ENCODE measurements at regions not wholly inside any gene's neighbourhood (a gene's known extent, or its start where the extent isn't known, plus 50 kb on each side); places are given as distances from the start of the nearest gene placed in this dataset.

DNA sequence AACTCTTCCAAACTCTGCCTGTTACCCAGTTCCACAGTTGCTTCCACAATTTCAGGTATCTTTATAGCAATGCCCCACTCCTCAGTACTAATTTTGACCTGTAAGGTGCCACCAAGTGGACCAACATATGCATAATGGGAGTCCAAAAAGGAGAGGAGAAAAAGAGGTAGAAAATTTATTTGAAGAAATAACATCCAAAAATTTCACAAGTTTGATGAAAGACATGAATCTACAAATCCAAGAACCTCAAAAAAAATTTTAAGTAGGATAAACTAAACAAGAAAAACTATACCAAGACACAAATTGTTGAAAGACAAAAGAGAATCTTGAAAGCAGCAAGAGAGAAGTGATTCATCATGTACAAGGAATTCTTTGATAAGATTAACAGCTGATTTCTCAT lies 79.8 kb downstream of the BARX1 start:
- DNase-seq: no peak

DNA sequence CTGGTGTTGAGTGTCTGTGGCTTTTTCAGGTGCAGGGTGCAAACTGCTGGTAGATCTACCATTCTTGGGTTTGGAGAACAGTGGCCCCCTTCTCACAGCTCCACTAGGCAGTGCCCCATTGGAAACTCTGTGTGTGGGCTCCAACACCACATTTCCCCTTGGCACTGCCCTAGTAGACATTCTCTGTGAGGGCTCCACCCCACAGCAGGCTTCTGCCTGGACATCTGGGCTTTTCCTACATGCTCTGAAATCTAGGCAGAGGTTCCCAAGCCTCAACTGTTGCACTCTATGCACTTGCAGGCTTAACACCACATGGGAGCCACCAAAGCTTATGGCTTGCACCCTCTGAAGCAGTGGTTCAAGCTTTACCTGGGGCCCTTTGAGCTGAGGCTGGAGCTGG lies 80.9 kb downstream of the BARX1 start:
- DNase-seq: no peak

DNA sequence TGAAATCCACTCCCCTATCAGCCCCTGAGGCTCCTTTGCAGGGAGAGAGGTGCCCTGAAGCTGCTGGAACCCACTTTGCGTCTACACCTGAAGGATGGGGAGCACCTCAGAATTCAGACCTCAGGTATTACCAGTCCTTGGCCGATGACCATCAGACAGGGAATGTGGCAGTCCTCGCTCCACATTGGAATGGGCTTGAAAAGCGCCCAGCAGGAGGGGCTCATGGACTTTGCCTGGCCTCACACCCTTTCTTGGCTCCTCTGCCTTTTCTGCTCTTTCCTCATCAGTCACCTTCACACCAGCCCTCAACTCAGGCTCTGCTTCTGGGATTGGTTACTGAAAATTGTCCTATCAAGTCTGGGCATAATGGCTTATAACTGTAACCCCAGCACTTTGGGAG lies 83.9 kb downstream of the BARX1 start:
- DNase-seq: no peak

DNA sequence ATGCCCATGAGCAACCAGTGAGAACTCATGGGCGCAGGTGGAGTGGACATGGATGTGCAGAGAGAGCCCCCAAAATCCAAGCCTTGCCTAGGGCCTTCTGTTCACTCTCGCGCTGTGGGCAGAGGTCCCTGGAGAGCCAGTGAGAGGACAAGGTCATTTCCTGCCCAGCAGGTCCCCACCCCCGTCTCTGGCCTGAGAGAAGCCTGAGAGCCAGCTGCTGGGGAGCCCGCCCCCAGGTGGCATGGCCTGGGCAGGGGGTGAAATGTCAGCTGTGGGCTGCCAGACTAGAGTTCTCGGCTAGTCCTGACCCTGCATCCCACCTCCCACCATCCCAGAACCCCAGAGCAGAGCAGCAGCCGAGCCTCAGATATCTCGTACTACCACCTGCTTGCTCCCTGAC lies 85.3 kb downstream of the BARX1 start:
- DNase-seq: no peak

DNA sequence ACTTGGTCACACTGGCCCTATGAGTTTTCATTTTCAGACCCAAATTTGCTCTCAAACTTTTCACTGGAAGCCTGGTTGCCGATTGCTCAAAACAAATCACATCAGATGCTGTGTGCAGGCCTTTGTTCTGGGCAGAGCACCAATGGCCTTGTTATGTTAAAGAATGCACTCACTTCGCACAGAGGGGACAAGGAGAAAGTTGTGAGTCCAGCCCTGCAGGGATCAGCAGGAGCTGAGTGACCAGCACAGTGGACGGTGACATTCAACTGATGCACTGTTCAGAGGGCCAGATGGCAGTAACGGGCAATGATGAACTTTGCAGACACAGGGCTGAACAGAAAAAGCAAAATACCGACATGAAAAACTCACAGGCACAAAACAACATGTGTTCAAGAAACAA lies 86.1 kb downstream of the BARX1 start:
- DNase-seq: no peak

DNA sequence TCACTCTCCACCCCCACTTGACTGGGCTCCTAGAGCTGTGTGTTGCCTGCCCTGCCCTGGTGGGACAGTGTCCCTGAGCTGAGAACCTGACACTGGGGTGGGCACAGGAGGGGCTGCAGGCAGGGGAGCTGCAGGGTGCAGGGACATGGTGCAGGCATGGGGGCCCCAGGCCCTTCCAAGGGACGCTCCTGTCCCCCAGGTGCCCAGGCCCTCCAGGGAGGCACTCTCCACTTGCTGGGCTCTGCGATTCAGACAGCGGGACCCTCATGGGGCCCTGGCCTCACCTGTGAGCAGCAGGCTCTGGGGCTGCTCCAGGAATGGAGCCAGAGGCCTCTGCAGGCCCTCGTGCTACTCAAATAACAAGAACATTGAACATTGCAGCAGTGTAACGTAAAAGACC lies 89.4 kb downstream of the BARX1 start:
- no peak for DNase-seq

DNA sequence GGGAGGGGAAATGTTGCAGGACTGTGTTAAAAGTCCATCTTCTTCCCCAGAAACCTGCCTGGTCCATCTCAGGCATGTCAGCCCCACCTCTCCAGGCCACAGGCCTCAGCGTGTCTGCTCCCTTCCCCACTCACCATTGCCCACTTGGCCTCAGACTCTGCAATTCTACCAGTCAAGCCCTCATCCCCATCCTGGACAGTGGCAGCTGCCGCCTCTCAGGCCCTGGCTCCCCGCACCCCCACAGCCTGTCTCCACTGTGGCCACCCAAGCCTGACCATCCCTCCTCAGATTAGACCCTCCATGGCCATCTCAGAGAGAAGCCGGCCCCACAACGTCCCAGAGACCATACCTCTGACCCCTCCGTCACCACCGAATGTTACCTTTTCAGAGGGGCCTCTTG lies 89.9 kb downstream of the BARX1 start:
- no peak for DNase-seq

DNA sequence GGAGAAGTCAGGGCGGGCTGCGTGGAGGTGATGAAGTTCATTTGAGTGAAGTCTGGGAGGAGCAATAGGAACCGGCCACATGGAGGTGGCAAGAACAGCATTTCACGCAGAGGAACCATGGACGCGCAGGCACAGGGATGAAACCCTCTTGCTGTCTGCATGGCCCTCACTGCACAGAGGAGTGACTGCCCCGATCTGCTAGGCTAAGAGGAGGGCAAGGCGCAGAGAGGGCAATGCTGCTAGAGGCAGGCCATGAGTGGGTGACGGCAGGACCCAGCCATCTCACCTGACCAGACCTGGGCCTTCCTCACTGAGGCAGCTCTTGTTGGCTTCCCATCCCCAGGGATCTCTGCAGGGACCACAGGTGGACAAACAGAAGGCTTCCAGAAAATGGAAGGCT lies 90.3 kb downstream of the BARX1 start:
- DNase-seq: no peak

DNA sequence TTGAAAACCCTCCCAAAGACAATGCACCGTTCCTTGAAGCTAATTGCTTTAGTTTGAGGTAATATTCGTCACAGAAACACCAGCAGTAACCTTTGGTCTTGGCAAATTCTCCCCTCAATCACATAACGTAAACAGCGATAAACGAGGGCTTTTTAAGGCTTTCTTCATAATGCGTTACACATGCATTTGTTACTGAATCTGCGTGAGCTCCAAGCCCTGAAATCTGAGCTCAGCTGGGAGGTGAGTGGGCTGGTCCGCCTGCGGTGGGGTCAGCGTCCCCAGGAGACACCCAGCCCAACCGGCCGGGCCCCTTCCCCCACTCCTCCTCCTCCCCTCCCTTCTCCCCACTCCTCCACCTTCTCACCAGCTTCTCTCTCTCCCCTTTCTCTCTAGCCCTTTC lies 91.1 kb downstream of the BARX1 start:
- no peak for DNase-seq

DNA sequence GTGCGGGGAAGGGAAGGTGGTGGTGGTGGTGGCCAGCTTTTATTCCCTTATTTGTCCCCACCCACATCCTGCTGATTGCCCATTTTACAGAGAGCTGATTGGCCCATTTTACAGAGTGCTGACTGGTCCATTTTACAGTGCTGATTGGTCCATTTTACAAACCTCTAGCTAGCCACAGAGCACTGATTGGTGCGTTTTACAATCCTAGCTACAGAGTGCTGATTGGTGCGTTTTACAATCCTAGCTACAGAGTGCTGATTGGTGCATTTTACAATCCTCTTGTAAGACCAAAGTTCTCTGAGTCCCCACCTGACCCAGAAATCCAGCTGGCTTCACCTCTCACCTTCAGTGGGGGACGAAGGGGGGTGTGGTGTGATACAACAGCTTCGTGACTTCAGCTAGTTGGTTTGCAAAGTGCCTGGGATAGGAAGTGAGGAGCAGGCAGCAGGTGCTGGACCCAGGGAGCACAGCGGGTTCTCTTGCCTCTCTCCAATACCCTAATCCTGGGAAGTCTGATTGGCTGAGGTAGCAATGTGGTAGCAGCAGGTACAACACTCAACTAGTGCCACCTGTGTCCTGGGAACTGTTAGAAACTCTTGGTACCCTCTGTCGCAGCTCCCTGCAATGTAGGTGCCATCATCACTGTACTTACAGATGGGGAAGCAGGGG lies 92.1 kb downstream of the BARX1 start:
- no peak for DNase-seq

DNA sequence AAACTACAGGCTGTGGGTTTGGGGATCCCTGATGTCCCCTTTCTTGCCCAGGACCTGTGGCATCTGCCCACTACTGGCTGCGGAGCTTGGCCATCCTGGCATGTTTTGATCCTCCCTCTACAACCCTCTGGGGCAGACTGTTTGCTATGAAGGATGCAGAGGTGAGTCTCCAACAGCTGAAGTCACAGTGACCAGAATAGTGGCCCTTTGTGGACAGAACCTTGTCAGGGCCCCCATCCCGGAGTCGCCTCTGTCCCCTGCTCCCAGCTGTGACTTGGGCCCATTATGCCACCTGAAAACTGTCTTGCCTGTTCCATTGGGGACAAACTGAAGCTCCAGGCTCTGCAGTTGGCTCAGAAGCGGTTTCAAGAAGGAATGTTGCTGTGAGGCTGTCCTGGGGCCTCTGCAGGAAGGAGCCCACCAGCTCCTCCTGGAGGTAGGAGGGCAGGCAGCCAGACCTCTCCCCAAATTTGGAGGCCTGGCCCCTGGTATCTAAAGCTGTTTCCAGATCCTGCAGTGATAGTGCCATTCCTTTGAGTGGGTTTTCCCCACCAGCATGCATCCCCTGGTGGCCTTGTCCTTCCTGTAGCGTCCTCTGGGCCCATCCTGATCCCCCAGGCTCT lies 93.3 kb downstream of the BARX1 start:
- DNase-seq: no peak

DNA sequence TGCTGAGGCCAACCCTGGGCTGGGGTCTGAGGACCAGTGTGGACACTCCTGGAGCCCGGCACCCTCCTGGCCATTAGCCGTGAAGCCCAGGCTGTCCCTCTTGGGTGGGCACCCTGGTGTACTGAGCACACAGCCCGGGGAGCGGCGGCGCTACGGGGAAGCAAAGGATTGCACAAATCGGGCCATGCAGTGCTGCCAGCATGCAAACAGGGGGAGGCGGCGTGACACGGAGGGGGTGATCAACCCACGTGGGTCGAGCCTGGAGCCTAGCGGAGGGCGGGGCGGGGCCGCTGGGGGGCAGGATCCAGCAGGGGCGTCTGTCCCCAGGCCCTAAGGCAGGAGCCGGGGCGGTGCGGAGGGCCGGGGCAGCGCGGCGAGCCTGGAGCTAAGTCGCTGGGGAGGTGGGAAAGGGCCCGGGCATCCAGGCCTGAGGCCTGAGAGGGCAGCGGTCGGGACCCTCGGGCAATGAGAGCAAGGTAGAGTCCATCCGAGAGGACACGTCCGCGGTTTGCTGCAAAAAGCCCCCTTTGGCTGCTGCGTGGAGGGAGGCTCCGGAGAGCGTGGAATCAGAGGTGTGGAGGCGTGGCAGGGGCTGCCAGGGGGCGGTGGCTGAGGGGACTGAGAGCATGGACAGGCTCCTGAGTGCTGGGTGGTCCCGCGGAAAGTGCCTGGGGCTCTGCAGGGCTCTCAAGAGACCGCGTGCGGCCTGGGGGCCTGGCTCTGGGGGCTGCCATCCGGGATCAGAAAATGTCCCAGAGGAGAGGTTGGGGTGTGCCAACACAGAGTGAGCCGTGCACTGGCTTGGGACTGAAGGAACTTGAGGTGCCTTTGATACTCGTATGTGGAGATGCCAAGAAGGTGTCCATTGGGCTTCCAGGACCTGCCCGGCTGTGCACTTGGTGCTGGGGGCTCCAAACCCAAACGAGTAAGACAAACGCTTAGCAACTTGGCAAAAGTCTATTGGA lies 94.2 kb downstream of the BARX1 start:
- DNase-seq: no peak

DNA sequence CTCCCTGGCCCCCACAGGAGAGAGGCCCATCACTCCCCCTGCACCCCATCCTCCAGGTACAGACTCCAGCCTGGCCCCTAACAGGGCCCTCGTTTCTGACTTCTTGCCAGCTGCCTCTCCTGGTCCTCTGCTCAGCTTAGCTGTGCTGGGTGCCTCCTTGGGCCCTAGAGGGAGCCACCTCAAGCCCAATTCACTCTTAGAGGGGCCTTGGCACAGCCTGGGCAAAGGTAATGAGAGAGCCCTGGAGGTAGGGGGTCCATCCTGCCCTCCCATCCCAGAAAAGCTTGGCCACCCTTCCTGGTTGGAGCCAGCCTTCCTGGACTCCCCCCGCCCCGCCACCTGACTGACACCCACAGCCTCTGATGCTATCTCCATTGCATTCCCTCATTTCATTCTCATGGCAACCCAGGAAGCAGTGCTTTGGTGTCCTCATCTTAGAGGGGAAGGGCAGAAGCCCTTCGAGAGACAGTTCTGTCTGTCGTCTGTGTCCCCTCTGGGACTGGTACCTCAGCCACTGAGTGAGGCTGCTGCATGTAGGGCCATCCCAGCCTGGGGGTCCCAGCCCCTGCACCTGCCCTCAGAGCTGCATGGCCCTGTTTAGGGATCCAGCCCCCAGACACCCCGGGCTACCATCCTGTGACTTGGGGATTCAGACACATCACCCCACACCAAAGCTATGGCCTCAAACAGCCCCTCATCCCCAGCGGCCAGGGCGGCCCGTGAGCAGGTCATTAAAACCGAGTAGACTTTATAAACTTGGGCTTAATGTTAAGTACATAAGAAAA lies 95.5 kb downstream of the BARX1 start:
- no peak for DNase-seq

DNA sequence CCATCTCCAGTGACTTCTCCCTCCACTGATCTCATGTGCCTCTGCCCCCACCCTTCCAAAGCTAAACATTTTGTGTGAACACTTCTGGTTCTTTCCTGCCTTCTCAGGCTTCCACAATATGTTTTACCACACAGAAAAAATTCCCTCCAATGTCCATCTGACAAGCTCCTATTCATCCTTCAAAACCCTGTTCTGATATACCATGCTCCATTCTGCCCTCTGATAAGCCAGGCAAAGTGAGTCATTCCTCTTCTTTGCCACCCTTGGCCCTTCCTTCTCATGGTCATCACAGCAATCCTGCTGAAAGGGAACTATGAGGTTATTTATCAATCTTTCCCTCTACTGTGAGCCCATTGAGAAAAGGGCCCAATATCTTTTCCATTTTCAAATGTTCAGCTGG lies 97.6 kb downstream of the BARX1 start:
- DNase-seq: no peak

DNA sequence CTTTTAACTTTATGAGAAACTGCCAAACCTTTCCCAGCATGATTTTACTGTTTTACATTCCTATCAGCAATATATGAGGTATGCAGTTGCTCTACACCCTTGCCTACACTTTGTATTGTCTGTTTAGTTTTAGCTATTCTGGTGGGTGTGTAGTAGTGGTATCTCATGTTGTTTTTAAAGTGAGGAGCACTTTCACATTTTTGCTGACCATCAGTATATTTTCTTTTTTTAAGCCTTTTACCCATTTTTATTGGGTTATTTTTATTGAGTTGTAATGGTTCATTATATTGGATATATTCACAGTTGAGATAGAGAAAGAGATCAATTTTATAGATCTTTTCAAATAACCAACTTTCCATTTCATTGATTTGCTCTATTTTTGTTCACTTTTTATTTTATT lies 102.4 kb downstream of the BARX1 start:
- no peak for DNase-seq

DNA sequence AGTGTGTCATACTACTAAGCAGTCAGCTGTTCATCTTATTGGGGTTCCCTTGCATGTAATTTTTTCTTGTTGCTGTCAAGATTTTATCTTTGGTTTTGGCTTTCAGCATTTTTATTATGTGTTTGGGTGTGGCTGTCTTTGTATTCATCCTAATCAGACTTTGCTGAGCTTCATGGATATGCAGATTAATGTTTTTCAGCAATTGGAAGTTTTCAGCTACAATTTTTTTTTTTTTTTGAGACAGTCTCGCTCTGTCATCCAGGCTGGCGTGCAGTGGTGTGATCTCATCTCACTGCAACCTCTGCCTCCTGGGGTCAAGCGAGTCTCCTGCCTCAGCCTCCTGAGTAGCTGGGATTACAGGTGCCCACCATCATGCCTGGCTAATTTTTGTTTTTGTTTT lies 108.8 kb downstream of the BARX1 start:
- DNase-seq: no peak

DNA sequence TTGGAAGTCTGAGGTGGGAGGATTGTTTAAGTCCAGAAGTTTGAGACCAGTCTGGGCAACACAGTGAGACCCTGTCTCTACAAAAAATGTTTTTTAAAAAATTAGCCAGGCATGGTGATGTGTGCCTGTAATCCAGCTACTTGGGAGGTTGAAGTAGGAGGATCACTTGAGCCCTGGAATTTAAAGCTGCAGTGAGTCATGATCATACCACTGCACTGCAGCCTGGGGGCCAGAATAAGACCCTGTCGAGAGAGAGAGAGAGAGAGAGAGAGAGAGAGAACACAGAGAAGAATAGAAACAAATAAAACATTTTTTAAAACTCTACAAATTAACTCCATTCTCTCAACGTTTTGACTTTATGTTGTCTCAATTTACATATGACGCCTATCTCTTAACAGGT lies 111.8 kb downstream of the BARX1 start:
- DNase-seq: no peak

DNA sequence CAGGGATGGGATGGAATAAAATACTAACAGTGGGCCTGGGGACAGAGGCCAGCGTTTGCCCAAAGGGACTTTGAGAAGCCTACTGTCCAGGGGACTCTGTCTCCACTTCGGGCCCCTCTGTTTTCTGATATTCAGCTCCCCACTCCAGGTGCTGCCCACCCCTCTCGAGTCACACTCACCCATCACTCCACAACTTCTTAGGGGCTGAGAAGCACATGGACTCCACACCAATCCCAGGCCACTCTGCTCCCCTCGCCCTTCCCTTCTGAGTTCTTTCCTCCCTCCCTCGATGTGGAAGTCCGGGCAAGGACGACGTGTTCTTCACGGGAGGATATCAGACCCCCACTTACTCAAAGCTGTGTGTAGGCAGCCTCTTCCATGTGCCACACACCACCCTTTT lies 124.5 kb downstream of the BARX1 start:
- DNase-seq: no peak

DNA sequence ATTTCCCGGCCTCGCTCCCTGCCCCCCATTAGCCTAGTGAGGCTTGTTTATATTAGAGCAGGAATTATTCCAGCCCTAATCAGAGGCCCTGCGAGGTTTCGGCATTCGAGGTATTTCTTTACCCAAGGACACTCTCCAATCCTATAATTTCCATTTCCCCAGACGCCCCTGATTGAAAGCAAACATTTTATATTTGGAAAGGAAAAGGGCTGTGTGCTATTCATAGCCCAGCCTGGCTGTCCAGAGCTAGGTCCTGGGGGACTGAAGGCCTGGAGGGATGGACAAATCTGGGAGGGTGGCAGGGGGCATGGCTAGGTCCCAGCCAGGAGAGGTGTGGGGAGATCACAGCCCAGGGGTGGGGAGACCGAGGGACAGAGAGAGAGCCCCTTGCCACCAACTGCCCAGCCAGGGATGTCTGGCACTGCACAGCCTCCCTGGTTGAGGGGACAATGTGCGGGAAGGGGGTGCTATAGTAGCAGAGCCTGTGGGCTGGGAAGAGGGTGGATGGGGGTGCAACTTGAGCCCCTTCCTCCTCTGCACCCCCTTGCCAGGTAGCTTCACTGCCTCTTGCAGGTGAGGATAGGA lies 125.1 kb downstream of the BARX1 start:
- DNase-seq: no peak

DNA sequence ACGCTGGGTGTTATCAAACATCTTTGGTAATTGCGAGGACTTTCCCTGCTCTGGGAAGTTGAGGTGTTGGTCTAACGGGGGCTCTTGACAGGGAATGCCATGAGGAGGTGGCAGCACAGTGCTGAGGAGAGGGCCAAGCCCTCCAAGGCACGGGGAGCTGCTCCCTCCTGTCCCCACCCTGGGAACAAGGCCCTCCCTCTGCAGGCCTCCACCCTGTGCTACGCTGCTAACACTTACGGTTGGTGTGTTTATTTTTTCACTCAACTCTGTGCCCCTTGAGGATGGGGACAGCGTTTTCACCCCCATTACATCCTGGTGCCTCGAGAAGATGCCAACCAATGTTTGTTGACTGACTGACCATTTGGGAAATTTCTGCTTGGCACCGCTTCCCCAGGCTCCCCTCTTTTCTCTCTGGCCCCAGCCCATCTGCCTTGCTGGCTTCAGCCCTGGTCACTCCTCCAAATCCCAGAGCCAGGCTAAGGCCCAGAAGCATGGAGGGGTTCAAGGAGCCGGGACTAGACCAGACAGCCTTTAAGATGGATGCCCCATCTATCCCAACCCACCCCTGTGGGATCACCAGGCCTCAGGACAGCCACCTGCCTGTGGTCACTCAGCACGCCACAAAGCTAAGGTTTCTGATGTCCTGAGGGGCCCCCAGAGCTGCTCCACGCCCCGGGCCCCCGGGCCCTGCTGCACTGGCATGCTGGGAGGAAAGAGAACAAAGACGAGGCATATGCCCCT lies 125.7 kb downstream of the BARX1 start:
- no peak for DNase-seq

DNA sequence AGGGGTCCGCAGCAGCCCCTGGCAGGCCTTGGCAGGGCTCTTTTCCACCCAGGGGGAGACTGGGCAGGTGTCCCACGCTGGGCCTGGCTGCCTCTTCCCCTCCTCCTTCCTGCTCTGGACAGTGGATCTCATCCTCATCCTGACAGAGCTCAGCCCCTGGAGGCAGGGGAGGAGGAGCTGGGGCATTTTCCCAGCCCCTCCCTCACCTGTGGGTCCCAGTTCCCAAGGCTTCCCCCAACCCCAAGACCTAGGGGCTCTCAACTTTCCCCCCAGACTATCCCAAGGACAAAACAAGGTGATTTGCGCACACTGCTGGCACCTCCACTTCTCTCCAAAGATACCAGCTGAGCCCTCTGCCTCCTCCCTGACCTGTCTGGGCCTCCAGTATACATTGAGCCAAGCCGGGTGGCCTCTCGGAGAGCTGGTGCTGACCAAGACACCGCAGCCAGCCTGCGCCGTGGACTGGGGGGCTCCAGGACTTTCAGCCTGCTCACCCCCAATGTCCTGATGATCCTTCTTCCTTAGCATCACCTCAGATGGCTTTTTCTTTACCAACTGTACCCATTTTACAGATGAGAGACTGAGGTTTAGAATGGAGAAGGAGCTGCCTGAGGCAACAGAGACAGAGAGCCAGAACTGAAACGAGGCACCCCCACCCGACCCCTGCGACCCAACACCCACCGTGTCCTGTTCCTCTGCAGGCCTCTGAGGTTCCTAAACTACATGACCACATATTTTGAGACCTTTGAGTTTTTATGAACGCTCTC lies 126.6 kb downstream of the BARX1 start:
- no peak for DNase-seq

Data from NCI-H187 treated with DMSO at 0.1 percent for 48 hours (cell line).